Hepatocyte (in vitro differentiated cells): ENCODE measurements at regions not wholly inside any gene's neighbourhood (a gene's known extent, or its start where the extent isn't known, plus 50 kb on each side); places are given as distances from the start of the nearest gene placed in this dataset.

ENCODE experiments used
- EZH2 ChIP-seq: fragments of 200-600 bp; sonication (generic); IDR thresholded peaks from 2 replicates; pipeline ENCODE4 v1.6.1; 2016; ENCODE audit warnings: antibody characterized with exemption, mild to moderate bottlenecking, borderline replicate concordance
- TF ChIP-seq, protein P1 (sequence below): fragments of 200-600 bp; sonication (generic); IDR thresholded peaks from 2 replicates; pipeline ENCODE4 v1.5.1; 2016; ENCODE audit warnings: antibody characterized with exemption, mild to moderate bottlenecking; ENCODE audit not compliant: poor library complexity

DNA sequence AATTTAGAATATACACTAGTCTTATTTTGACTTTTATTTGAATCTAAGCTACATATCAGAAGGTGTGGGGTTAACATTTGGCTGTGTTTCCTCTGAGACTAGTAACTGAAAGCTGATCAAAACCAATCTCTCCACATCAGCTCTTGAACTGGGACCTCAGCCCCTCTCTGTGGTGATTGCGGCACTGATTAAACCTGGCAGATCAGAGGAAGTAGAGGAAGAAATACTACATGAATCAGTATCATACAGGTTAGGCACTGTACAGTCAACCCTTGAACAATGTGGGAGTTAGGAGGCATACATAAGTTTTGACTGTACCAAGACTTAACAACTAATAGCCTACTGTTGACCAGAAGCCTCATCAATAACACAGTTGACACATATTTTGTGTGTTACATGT, 122.5 kb upstream of the C1orf87 start:
- TF ChIP-seq, protein P1, sequence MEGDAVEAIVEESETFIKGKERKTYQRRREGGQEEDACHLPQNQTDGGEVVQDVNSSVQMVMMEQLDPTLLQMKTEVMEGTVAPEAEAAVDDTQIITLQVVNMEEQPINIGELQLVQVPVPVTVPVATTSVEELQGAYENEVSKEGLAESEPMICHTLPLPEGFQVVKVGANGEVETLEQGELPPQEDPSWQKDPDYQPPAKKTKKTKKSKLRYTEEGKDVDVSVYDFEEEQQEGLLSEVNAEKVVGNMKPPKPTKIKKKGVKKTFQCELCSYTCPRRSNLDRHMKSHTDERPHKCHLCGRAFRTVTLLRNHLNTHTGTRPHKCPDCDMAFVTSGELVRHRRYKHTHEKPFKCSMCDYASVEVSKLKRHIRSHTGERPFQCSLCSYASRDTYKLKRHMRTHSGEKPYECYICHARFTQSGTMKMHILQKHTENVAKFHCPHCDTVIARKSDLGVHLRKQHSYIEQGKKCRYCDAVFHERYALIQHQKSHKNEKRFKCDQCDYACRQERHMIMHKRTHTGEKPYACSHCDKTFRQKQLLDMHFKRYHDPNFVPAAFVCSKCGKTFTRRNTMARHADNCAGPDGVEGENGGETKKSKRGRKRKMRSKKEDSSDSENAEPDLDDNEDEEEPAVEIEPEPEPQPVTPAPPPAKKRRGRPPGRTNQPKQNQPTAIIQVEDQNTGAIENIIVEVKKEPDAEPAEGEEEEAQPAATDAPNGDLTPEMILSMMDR = no peak
- no peak for TF ChIP-seq EZH2
